ENCODE measurements at regions not wholly inside any gene's neighbourhood (a gene's known extent, or its start where the extent isn't known, plus 50 kb on each side); places are given as distances from the start of the nearest gene placed in this dataset.

DNA sequence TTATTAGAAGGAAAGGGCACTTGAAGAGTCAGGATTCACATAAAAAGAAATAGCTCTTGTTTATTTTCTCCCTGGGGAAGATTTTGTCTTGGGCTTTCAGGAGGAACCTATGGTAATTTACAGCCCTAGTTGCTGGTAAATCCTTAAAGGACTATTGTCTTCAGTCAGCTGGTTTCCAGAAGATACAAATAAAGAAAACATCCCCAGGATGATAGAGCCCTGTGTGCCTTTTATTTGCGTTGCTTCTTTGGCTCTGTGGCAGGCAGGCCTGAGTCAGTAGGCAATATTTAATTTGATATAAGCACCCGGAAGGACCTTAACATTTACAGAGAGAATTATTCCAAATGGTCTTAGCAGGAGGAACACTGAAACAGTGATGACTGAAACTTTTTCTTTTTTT is 131.0 kb upstream of the SLC34A2 start:
- no peaks in the 10 kb centered on the region for H3K27me3 ChIP-seq (ENCODE audit: control insufficient read depth in 2 of 2, insufficient read depth in 2 of 2, low read length in 2 of 2)
- no peaks in the 10 kb centered on the region for H3K4me1 Mint-ChIP-seq
- POLR2A ChIA-PET: no interaction called here
- DNase-seq (no peak), ATAC-seq (no peak)
- peaks cover 0 to 3% (median 0%) of the 10 kb centered on the region in 11 donors for H3K9me3 Mint-ChIP-seq
- no peaks in the 10 kb centered on the region for H3K36me3 Mint-ChIP-seq
- H3K9me3 ChIP-seq (ENCODE audit: control insufficient read depth in 2 of 3, low read length in 3 of 3): no peaks in the 10 kb centered on the region
- H3K4me1 ChIP-seq (ENCODE audit: control insufficient read depth in 2 of 2, insufficient read depth in 2 of 2, low read length in 2 of 2): no peaks in the 10 kb centered on the region
- peaks cover 3 to 10% (median 4%) of the 10 kb centered on the region in 5 donors for H3K27me3 Mint-ChIP-seq
- H3K27ac ChIP-seq (ENCODE audit: low read depth, low read length): no peak overlapping the region
- no peak overlapping the region for H3K4me3 Mint-ChIP-seq
- no peak overlapping the region for H3K27ac Mint-ChIP-seq
- intact Hi-C loops (cut with micrococcal nuclease): no loop called here
- CTCF ChIA-PET: no interaction called here
- no peak overlapping the region for H3K4me3 ChIP-seq (ENCODE audit: low read length)
- H3K36me3 ChIP-seq (ENCODE audit: control insufficient read depth in 2 of 3, insufficient read depth in 3 of 3, low read length in 3 of 3): no peaks in the 10 kb centered on the region

GRCh38 chr4:25525896-25526295 is 129.8 kb upstream of the SLC34A2 start:
- Mint-ChIP-seq H3K4me1 (no peaks in the 10 kb centered on the region), H3K36me3 (no peaks in the 10 kb centered on the region), H3K4me3 (no peak overlapping the region), H3K27ac (no peak overlapping the region), H3K27me3 (peaks cover 0 to 10% (median 4%) of the 10 kb centered on the region in 5 donors), H3K9me3 (peaks cover 0 to 3% (median 0%) of the 10 kb centered on the region in 11 donors)
- POLR2A ChIA-PET: no interaction called here
- H3K4me1 ChIP-seq (ENCODE audit: control insufficient read depth in 2 of 2, insufficient read depth in 2 of 2, low read length in 2 of 2): no peaks in the 10 kb centered on the region
- DNase-seq (no peak), ATAC-seq (no peak)
- no peaks in the 10 kb centered on the region for H3K36me3 ChIP-seq (ENCODE audit: control insufficient read depth in 2 of 3, insufficient read depth in 3 of 3, low read length in 3 of 3)
- no peak overlapping the region for H3K27ac ChIP-seq (ENCODE audit: low read depth, low read length)
- intact Hi-C loops (cut with micrococcal nuclease): no loop called here
- CTCF ChIA-PET: no interaction called here
- H3K27me3 ChIP-seq (ENCODE audit: control insufficient read depth in 2 of 2, insufficient read depth in 2 of 2, low read length in 2 of 2): no peaks in the 10 kb centered on the region
- no peak overlapping the region for H3K4me3 ChIP-seq (ENCODE audit: low read length)
- no peaks in the 10 kb centered on the region for H3K9me3 ChIP-seq (ENCODE audit: control insufficient read depth in 2 of 3, low read length in 3 of 3)

DNA sequence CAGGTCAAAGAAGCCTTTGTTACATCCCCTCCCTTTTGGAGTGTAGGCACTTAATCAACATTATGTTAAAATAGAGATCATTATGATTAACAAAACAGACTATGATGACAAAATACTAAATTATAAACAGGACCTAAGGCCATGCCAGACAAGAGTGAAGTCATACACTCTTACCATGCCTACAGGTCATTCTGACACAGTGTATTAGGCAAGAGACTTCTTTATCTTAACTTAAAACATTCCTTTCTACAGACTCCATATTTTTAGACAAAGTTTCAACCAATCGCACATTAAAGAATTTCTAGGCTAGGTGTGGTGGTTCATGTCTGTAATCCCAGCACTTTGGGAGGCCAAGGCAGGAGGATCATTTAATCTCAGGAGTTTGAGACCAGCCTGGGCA is 128.6 kb upstream of the SLC34A2 start:
- no peaks in the 10 kb centered on the region for H3K36me3 Mint-ChIP-seq
- CTCF ChIA-PET: no interaction called here

DNA sequence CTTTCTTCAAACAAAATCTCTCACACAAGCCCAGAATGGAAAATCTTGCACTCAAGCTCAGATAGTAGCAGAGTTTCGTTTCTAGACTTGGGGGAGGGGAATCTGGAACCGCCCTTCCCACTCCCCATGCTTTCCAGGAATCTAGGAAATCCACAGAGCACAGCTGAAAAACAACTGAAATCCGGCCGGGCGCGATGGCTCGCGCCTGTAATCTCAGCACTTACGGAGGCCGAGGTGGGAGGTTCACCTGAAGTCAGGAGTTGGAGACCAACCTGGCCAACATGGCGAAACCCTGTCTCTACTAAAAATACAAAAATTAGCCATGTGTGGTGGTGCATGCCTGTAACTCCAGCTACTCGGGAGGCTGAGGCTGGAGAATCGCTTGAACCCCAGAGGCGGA is 127.3 kb upstream of the SLC34A2 start:
- ChIA-PET POLR2A (no interaction called here), CTCF (no interaction called here)
- H3K4me3 Mint-ChIP-seq: no peak overlapping the region

More for the DNA sequence above, 128.6 kb upstream of the SLC34A2 start:
- DNase-seq: no peak
- H3K9me3 ChIP-seq (ENCODE audit: control insufficient read depth in 2 of 3, low read length in 3 of 3): no peaks in the 10 kb centered on the region
- no peak overlapping the region for H3K4me3 ChIP-seq (ENCODE audit: low read length)
- no peak overlapping the region for H3K27ac ChIP-seq (ENCODE audit: low read depth, low read length)
- peaks cover 0 to 7% (median 0%) of the 10 kb centered on the region in 11 donors for H3K9me3 Mint-ChIP-seq
- no peak for ATAC-seq
- no peaks in the 10 kb centered on the region for H3K4me1 ChIP-seq (ENCODE audit: control insufficient read depth in 2 of 2, insufficient read depth in 2 of 2, low read length in 2 of 2)
- no peak overlapping the region for H3K27ac Mint-ChIP-seq
- POLR2A ChIA-PET: no interaction called here
- H3K27me3 ChIP-seq (ENCODE audit: control insufficient read depth in 2 of 2, insufficient read depth in 2 of 2, low read length in 2 of 2): no peaks in the 10 kb centered on the region
- H3K4me1 Mint-ChIP-seq: peaks cover 0 to 2% (median 0%) of the 10 kb centered on the region in 7 donors
- no peaks in the 10 kb centered on the region for H3K36me3 ChIP-seq (ENCODE audit: control insufficient read depth in 2 of 3, insufficient read depth in 3 of 3, low read length in 3 of 3)
- no peak overlapping the region for H3K4me3 Mint-ChIP-seq
- peaks cover 0 to 15% (median 9%) of the 10 kb centered on the region in 5 donors for H3K27me3 Mint-ChIP-seq
- intact Hi-C loops (cut with micrococcal nuclease): no loop called here

DNA sequence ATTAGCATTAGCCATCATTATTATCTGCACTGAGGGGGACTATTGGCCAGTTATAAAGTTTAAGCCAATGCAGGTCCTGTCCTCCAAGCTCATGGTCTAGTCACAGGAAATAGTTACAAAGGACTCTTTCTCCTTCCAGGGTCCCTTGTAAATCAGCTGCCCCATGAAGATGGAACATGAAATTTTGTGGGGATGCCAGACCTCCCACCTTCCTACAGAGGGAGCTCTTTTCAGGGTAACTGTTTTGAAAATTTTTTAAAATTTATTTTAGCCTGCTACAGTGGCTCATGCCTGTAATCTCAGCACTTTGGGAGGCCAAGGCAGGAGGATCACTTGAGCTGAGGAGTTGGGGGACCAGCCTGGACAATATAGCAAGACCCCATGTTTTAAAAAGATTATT is 124.4 kb upstream of the SLC34A2 start:
- H3K4me3 ChIP-seq (ENCODE audit: low read length): no peak overlapping the region
- no peaks in the 10 kb centered on the region for H3K27me3 ChIP-seq (ENCODE audit: control insufficient read depth in 2 of 2, insufficient read depth in 2 of 2, low read length in 2 of 2)
- peaks cover 0 to 2% (median 0%) of the 10 kb centered on the region in 7 donors for H3K4me1 Mint-ChIP-seq
- H3K36me3 Mint-ChIP-seq: no peaks in the 10 kb centered on the region
- H3K4me3 Mint-ChIP-seq: no peak overlapping the region
- H3K27ac Mint-ChIP-seq: no peak overlapping the region
- peaks cover 0 to 7% (median 0%) of the 10 kb centered on the region in 11 donors for H3K9me3 Mint-ChIP-seq
- H3K36me3 ChIP-seq (ENCODE audit: control insufficient read depth in 2 of 3, insufficient read depth in 3 of 3, low read length in 3 of 3): no peaks in the 10 kb centered on the region
- intact Hi-C loops (cut with micrococcal nuclease): no loop called here
- no peak for ATAC-seq
- H3K27ac ChIP-seq (ENCODE audit: low read depth, low read length): no peak overlapping the region
- POLR2A ChIA-PET: no interaction called here
- no peak for DNase-seq
- no peaks in the 10 kb centered on the region for H3K9me3 ChIP-seq (ENCODE audit: control insufficient read depth in 2 of 3, low read length in 3 of 3)
- CTCF ChIA-PET: no interaction called here
- H3K4me1 ChIP-seq (ENCODE audit: control insufficient read depth in 2 of 2, insufficient read depth in 2 of 2, low read length in 2 of 2): no peaks in the 10 kb centered on the region
- H3K27me3 Mint-ChIP-seq: peaks cover 2 to 19% (median 15%) of the 10 kb centered on the region in 5 donors

More for the DNA sequence above, 127.3 kb upstream of the SLC34A2 start:
- Histone ChIP-seq H3K27ac (ENCODE audit: low read depth, low read length) (no peak overlapping the region), H3K4me1 (ENCODE audit: control insufficient read depth in 2 of 2, insufficient read depth in 2 of 2, low read length in 2 of 2) (no peaks in the 10 kb centered on the region), H3K27me3 (ENCODE audit: control insufficient read depth in 2 of 2, insufficient read depth in 2 of 2, low read length in 2 of 2) (no peaks in the 10 kb centered on the region), H3K9me3 (ENCODE audit: control insufficient read depth in 2 of 3, low read length in 3 of 3) (no peaks in the 10 kb centered on the region), H3K36me3 (ENCODE audit: control insufficient read depth in 2 of 3, insufficient read depth in 3 of 3, low read length in 3 of 3) (no peaks in the 10 kb centered on the region), H3K4me3 (ENCODE audit: low read length) (no peak overlapping the region)
- Mint-ChIP-seq H3K27ac (no peak overlapping the region), H3K36me3 (no peaks in the 10 kb centered on the region), H3K9me3 (peaks cover 0 to 7% (median 0%) of the 10 kb centered on the region in 11 donors), H3K27me3 (peaks cover 0 to 14% (median 9%) of the 10 kb centered on the region in 5 donors), H3K4me1 (peaks cover 0 to 2% (median 0%) of the 10 kb centered on the region in 7 donors)
- DNase-seq: no peak
- ATAC-seq: no peak
- intact Hi-C loops (cut with micrococcal nuclease): no loop called here

DNA sequence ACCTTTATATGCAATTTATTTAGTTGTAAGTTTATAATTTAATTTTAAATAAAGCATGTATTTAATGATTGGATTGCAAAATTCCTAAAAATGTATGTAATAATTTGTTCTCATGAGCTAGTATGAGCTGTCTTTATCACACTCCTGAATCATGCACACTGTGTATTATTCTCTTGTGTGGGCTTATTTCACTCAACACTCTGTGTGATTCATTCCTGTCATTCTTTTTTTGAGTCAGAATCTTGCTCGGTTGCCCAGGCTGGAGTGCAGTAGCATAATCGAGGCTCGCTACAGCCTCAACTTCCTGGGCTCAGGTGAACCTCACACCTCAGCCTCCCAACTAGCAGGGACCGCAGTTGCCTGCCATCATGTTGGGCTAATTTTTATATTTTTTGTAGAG is 123.1 kb upstream of the SLC34A2 start:
- Mint-ChIP-seq H3K4me3 (no peak overlapping the region), H3K36me3 (no peaks in the 10 kb centered on the region), H3K27ac (no peak overlapping the region), H3K4me1 (peaks cover 0 to 2% (median 0%) of the 10 kb centered on the region in 7 donors), H3K27me3 (peaks cover 2 to 25% (median 19%) of the 10 kb centered on the region in 5 donors), H3K9me3 (peaks cover 0 to 7% (median 0%) of the 10 kb centered on the region in 11 donors)
- H3K27me3 ChIP-seq (ENCODE audit: control insufficient read depth in 2 of 2, insufficient read depth in 2 of 2, low read length in 2 of 2): no peaks in the 10 kb centered on the region
- ChIA-PET POLR2A (no interaction called here), CTCF (no interaction called here)
- DNase-seq (no peak), ATAC-seq (no peak)
- no peak overlapping the region for H3K27ac ChIP-seq (ENCODE audit: low read depth, low read length)
- H3K36me3 ChIP-seq (ENCODE audit: control insufficient read depth in 2 of 3, insufficient read depth in 3 of 3, low read length in 3 of 3): no peaks in the 10 kb centered on the region
- no peak overlapping the region for H3K4me3 ChIP-seq (ENCODE audit: low read length)
- intact Hi-C loops (cut with micrococcal nuclease): no loop called here
- no peaks in the 10 kb centered on the region for H3K4me1 ChIP-seq (ENCODE audit: control insufficient read depth in 2 of 2, insufficient read depth in 2 of 2, low read length in 2 of 2)
- no peaks in the 10 kb centered on the region for H3K9me3 ChIP-seq (ENCODE audit: control insufficient read depth in 2 of 3, low read length in 3 of 3)

DNA sequence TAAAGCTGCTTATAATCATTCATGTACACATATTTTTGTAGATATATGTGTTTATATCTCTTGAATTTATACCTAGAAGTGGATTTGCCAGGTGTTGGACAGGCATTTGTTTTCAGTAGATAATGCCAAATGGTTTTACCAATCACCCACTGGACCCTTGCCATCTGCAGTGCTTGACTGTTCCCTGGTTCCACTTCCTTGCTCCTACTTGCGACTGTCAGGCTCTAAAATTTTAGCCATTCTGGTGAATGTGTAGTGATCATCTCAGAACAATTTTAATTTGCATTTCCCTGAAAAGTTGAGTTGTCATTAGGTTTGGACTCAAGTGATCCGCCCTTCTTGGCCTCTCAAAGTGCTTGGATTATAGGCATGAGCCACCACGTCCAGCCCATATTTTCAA is 122.4 kb upstream of the SLC34A2 start:
- H3K4me1 ChIP-seq (ENCODE audit: control insufficient read depth in 2 of 2, insufficient read depth in 2 of 2, low read length in 2 of 2): no peaks in the 10 kb centered on the region
- H3K27ac ChIP-seq (ENCODE audit: low read depth, low read length): no peak overlapping the region
- CTCF ChIA-PET: no interaction called here
- no peak overlapping the region for H3K4me3 Mint-ChIP-seq
- no peaks in the 10 kb centered on the region for H3K36me3 Mint-ChIP-seq
- H3K27me3 Mint-ChIP-seq: peaks cover 2 to 25% (median 19%) of the 10 kb centered on the region in 5 donors
- no peaks in the 10 kb centered on the region for H3K36me3 ChIP-seq (ENCODE audit: control insufficient read depth in 2 of 3, insufficient read depth in 3 of 3, low read length in 3 of 3)
- intact Hi-C loops (cut with micrococcal nuclease): no loop called here
- H3K27ac Mint-ChIP-seq: no peak overlapping the region
- H3K27me3 ChIP-seq (ENCODE audit: control insufficient read depth in 2 of 2, insufficient read depth in 2 of 2, low read length in 2 of 2): no peaks in the 10 kb centered on the region
- H3K4me1 Mint-ChIP-seq: peaks cover 0 to 2% (median 0%) of the 10 kb centered on the region in 7 donors
- H3K9me3 ChIP-seq (ENCODE audit: control insufficient read depth in 2 of 3, low read length in 3 of 3): no peaks in the 10 kb centered on the region
- no peak overlapping the region for H3K4me3 ChIP-seq (ENCODE audit: low read length)
- ATAC-seq (no peak), DNase-seq (no peak)
- peaks cover 0 to 7% (median 0%) of the 10 kb centered on the region in 11 donors for H3K9me3 Mint-ChIP-seq
- POLR2A ChIA-PET: no interaction called here

Measured in naive thymus-derived CD4-positive, alpha-beta T cell (primary cell).